ENCODE measurements at regions not wholly inside any gene's neighbourhood (a gene's known extent, or its start where the extent isn't known, plus 50 kb on each side); places are given as distances from the start of the nearest gene placed in this dataset.
"Not testable (repeated sequence)": the region's sequence is repeated elsewhere in the genome, so short reads cannot be mapped to it uniquely, and the experiment has no call there.

DNA sequence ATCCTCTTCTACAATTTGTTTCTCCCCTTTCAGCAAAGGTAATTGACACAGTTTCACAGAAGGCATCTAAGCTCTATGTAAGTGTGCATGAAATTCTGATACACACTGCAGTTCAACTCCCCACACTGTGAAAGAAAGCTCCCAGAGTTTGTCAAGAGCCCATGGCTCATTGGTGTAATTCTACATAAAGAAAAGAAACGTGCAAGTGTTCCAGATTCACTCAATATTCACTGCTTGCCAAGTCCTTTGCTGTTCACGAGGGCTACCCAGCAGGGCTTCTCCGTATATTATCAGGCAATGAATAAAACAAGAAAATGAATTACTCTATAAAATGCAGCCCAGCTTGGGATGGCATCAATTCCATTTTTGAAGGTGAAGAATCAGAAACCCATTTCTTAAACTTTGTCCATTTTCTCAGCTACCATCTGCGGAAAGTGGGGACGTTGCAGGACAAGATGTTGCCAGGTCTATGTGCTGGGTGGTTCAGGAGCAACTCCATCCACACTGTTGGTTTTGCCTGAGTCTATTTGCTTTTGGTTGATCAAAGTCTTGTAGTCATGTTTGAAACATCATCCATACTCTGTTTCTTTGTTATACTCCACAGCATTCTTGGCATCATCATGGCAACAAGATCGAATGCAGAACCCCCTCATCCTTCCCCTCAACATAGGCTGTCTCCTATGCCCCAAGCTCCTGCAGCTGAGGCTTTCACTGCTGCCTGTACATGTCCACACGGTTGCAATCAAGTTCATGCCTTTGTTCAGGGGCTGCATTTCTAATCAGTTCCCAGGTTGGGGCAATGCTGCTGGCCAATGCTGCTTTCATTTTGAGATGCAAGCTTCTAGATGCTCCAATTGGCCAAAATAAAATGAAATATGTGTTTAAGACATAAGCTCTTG lies 301.8 kb downstream of the MED10 start:
- Histone ChIP-seq H3K27me3 (ENCODE audit: control insufficient read depth in 5 of 5, insufficient read depth in 4 of 5, low read length in 5 of 5) (peaks cover 0 to 3% (median 0%) of the 10 kb centered on the region in 5 donors), H3K36me3 (ENCODE audit: control insufficient read depth in 5 of 5, insufficient read depth in 5 of 5, low read length in 5 of 5) (no peaks in the 10 kb centered on the region), H3K4me1 (ENCODE audit: control insufficient read depth in 5 of 5, insufficient read depth in 5 of 5, low read length in 5 of 5) (no peaks in the 10 kb centered on the region), H3K27ac (ENCODE audit: low read depth, low read length) (no peak overlapping the region), H3K4me3 (ENCODE audit: low read depth in 1 of 5, low read length in 5 of 5) (no peak overlapping the region), H3K9me3 (ENCODE audit: control insufficient read depth in 5 of 5, low read length in 5 of 5) (peaks cover 0 to 5% (median 1%) of the 10 kb centered on the region in 5 donors), H3K9ac (ENCODE audit: low read length in 5 of 5) (no peak overlapping the region)

DNA sequence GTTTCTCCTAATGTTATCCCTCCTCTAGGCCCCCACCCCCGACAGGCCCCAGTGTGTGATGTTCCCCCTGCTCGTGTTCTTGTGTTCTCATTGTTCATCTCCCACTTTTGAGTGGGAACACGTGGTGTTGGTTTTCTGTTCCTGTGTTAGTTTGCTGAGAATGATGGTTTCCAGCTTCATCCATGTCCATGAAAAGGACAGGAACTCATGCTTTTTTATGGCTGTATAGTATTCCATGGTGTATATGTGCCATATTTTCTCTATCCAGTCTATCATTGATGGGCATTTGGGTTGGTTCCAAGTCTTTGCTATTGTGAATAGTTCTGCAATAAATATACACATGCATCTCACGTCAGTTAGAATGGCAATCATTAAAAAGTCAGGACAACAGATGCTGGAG lies 305.9 kb downstream of the MED10 start:
- H3K9me3 ChIP-seq (ENCODE audit: control insufficient read depth in 5 of 5, low read length in 5 of 5); H3K4me3 ChIP-seq (ENCODE audit: low read depth in 1 of 5, low read length in 5 of 5); H3K4me1 ChIP-seq (ENCODE audit: control insufficient read depth in 5 of 5, insufficient read depth in 5 of 5, low read length in 5 of 5); H3K36me3 ChIP-seq (ENCODE audit: control insufficient read depth in 5 of 5, insufficient read depth in 5 of 5, low read length in 5 of 5); H3K27me3 ChIP-seq (ENCODE audit: control insufficient read depth in 5 of 5, insufficient read depth in 4 of 5, low read length in 5 of 5); H3K9ac ChIP-seq (ENCODE audit: low read length in 5 of 5); H3K27ac ChIP-seq (ENCODE audit: low read depth, low read length): not testable (repeated sequence)

DNA sequence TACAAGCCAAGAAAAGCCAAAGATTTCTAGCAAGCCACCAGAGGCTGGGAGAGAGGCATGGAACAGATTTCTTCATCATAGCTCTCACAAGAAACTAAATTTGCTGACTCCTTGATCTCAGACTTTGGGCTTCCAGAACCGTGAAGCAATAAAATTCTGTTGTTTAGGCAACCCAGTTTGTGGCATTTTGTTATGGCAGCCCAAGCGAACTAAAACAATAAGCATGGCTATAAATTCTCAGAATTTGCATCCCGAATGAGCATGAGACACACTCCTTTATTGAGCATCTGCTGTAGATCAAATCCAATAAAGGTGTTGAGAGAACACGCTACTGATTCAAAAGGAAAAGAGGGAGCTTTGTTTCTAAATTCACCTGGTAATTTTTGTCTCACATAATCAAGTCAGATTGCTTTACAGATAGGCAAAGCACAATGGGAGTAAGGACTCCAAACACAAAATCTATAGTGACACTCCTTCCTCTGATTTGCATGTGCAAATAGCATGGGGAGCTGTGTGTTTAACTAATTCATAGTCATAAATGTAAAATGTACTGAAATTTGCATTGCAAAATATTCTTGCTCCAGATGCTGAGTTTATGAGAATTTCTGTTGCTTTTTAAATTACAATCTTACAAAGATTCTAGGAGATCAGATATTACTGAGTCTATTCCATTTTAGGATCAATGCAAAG lies 308.7 kb downstream of the MED10 start:
- Histone ChIP-seq H3K4me1 (ENCODE audit: control insufficient read depth in 5 of 5, insufficient read depth in 5 of 5, low read length in 5 of 5) (no peaks in the 10 kb centered on the region), H3K27ac (ENCODE audit: low read depth, low read length) (no peak overlapping the region), H3K4me3 (ENCODE audit: low read depth in 1 of 5, low read length in 5 of 5) (no peak overlapping the region), H3K9me3 (ENCODE audit: control insufficient read depth in 5 of 5, low read length in 5 of 5) (peaks cover 0 to 2% (median 0%) of the 10 kb centered on the region in 5 donors), H3K36me3 (ENCODE audit: control insufficient read depth in 5 of 5, insufficient read depth in 5 of 5, low read length in 5 of 5) (no peaks in the 10 kb centered on the region), H3K27me3 (ENCODE audit: control insufficient read depth in 5 of 5, insufficient read depth in 4 of 5, low read length in 5 of 5) (no peaks in the 10 kb centered on the region), H3K9ac (ENCODE audit: low read length in 5 of 5) (no peak overlapping the region)

DNA sequence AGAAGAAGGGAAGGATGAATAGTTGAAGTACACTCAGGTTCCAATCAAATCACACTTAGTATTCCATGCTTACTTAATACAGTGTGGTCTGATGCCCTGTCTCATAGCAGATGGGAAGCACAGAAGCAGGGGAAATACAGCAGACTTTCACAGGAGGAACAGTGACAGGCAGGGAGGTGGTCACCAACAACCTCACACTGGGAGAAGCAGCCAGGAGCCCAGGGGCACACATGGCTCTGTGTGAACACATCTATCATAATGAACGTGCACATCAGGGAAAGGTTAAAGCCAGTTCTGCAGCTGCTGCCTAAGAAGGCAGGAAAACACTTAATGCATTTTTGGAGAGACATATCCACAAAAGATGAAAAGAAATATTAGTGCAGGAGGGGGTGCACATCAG lies 312.3 kb downstream of the MED10 start:
- Histone ChIP-seq H3K4me1 (ENCODE audit: control insufficient read depth in 5 of 5, insufficient read depth in 5 of 5, low read length in 5 of 5) (no peaks in the 10 kb centered on the region), H3K36me3 (ENCODE audit: control insufficient read depth in 5 of 5, insufficient read depth in 5 of 5, low read length in 5 of 5) (no peaks in the 10 kb centered on the region), H3K4me3 (ENCODE audit: low read depth in 1 of 5, low read length in 5 of 5) (no peak overlapping the region), H3K9ac (ENCODE audit: low read length in 5 of 5) (no peak overlapping the region), H3K9me3 (ENCODE audit: control insufficient read depth in 5 of 5, low read length in 5 of 5) (no peaks in the 10 kb centered on the region), H3K27me3 (ENCODE audit: control insufficient read depth in 5 of 5, insufficient read depth in 4 of 5, low read length in 5 of 5) (no peaks in the 10 kb centered on the region), H3K27ac (ENCODE audit: low read depth, low read length) (no peak overlapping the region)

DNA sequence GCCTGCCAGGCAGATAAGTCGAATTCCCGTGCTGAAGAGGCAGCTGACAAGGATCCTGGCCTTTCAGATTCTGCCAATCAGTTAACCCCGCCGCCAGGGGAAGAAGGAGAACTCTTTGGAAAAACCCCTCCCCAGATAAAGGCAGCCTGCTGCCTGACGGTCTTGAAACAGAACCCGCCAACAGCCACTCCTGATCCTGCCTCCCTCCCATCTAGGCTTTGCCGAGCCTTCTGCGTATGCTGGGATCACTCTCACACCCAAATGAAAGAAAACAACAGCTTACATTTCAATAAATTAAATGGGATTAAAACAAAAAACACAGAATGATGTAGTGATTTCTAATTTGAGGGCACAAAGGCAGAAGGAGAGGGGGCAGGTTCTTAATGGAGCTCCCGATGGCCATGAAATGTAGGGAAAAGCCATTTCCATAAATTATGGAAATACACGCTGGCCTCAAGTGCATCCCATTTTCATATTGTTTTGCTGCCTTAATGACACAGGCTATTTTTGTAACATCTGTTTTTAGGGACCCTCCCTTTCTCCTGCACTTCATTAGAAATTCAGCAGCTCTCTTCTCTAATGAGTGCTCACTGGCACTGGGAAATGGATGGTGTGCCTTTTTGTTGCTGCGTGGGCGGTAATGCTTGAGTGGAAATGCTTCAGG lies 319.1 kb downstream of the MED10 start:
- Histone ChIP-seq H3K4me1 (ENCODE audit: control insufficient read depth in 5 of 5, insufficient read depth in 5 of 5, low read length in 5 of 5) (no peaks in the 10 kb centered on the region), H3K36me3 (ENCODE audit: control insufficient read depth in 5 of 5, insufficient read depth in 5 of 5, low read length in 5 of 5) (no peaks in the 10 kb centered on the region), H3K9me3 (ENCODE audit: control insufficient read depth in 5 of 5, low read length in 5 of 5) (no peaks in the 10 kb centered on the region), H3K27ac (ENCODE audit: low read depth, low read length) (no peak overlapping the region), H3K27me3 (ENCODE audit: control insufficient read depth in 5 of 5, insufficient read depth in 4 of 5, low read length in 5 of 5) (peaks cover 0 to 7% (median 0%) of the 10 kb centered on the region in 5 donors), H3K4me3 (ENCODE audit: low read depth in 1 of 5, low read length in 5 of 5) (no peak overlapping the region), H3K9ac (ENCODE audit: low read length in 5 of 5) (no peak overlapping the region)

DNA sequence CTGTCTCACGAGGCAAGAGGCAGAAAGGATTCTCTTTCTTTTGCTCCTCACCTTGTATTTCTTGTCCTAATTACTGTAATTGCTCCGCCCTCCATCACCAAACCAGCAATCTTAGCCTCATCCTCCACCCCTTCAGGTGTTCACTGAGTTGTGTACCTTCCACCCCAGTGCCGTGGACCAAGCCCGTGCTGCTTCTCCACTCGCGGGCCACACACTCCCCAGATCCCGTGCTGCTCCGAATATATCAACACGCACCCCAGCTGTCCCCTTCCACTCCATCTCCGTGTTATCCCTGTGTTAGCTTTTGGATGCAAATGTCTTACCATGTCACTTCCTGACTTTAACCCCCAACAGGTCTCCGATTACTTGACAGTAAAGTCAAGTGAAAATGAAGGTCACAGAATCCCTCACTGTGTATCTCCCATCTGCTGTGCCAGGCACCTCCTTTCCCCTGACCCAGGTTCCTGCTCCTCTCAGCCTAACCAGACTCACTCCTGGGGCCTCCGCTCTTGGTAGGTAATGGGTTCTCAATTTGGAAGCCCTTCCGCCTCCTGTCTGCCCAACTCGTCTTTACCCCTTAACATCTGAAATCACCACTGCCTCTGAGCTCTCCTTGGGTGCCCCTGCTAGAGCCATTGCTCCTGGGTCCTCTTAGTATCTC lies 320.2 kb downstream of the MED10 start:
- Histone ChIP-seq H3K9me3 (ENCODE audit: control insufficient read depth in 5 of 5, low read length in 5 of 5) (no peaks in the 10 kb centered on the region), H3K27me3 (ENCODE audit: control insufficient read depth in 5 of 5, insufficient read depth in 4 of 5, low read length in 5 of 5) (peaks cover 0 to 7% (median 0%) of the 10 kb centered on the region in 5 donors), H3K27ac (ENCODE audit: low read depth, low read length) (no peak overlapping the region), H3K36me3 (ENCODE audit: control insufficient read depth in 5 of 5, insufficient read depth in 5 of 5, low read length in 5 of 5) (no peaks in the 10 kb centered on the region), H3K4me1 (ENCODE audit: control insufficient read depth in 5 of 5, insufficient read depth in 5 of 5, low read length in 5 of 5) (no peaks in the 10 kb centered on the region), H3K9ac (ENCODE audit: low read length in 5 of 5) (no peak overlapping the region), H3K4me3 (ENCODE audit: low read depth in 1 of 5, low read length in 5 of 5) (no peak overlapping the region)

DNA sequence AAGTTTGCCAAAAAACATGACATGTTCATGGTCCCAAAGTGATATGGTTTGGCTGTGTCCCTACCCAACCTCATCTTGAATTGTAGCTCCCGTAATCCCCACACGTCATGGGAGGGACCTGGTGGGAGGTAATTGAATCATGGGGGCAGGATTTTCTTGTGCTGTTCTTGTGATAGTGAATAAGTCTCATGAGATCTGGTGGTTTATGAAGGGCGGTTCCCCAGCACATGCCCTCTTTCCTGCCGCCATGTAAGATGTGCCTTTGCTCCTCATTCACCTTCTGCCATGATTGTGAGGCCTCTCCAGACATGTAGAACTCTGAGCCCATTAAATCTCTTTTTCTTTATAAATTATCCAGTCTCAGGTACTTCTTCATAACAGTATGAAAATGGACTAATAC lies 322.1 kb downstream of the MED10 start:
- no peaks in the 10 kb centered on the region for H3K36me3 ChIP-seq (ENCODE audit: control insufficient read depth in 5 of 5, insufficient read depth in 5 of 5, low read length in 5 of 5)
- H3K9ac ChIP-seq (ENCODE audit: low read length in 5 of 5) = no peak overlapping the region
- H3K27me3 ChIP-seq (ENCODE audit: control insufficient read depth in 5 of 5, insufficient read depth in 4 of 5, low read length in 5 of 5) = peaks cover 0 to 7% (median 0%) of the 10 kb centered on the region in 5 donors
- no peak overlapping the region for H3K4me3 ChIP-seq (ENCODE audit: low read depth in 1 of 5, low read length in 5 of 5)
- no peaks in the 10 kb centered on the region for H3K9me3 ChIP-seq (ENCODE audit: control insufficient read depth in 5 of 5, low read length in 5 of 5)
- H3K4me1 ChIP-seq (ENCODE audit: control insufficient read depth in 5 of 5, insufficient read depth in 5 of 5, low read length in 5 of 5) = no peaks in the 10 kb centered on the region
- H3K27ac ChIP-seq (ENCODE audit: low read depth, low read length) = no peak overlapping the region

DNA sequence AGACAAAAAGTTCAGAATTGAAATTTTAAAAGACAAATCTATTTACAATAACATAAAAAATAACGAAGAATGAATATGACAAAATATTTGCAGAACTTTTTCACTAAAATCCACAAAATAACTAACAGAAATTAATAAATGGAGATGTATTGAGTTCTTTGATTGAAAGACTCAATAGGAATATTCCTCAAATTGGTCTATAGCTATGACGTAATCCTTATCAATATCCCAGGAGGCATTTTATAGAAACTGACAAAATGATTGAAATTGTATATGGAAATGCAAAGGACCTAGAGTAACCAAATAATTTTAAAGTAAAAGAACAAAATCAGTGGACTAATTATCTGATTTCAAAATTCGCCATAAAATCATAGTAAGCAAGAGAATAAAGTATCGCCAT lies 328.7 kb downstream of the MED10 start:
- Histone ChIP-seq H3K27ac (ENCODE audit: low read depth, low read length) (no peak overlapping the region), H3K4me1 (ENCODE audit: control insufficient read depth in 5 of 5, insufficient read depth in 5 of 5, low read length in 5 of 5) (no peaks in the 10 kb centered on the region), H3K9ac (ENCODE audit: low read length in 5 of 5) (no peak overlapping the region), H3K4me3 (ENCODE audit: low read depth in 1 of 5, low read length in 5 of 5) (no peak overlapping the region), H3K27me3 (ENCODE audit: control insufficient read depth in 5 of 5, insufficient read depth in 4 of 5, low read length in 5 of 5) (peaks cover 0 to 3% (median 0%) of the 10 kb centered on the region in 5 donors), H3K9me3 (ENCODE audit: control insufficient read depth in 5 of 5, low read length in 5 of 5) (no peaks in the 10 kb centered on the region), H3K36me3 (ENCODE audit: control insufficient read depth in 5 of 5, insufficient read depth in 5 of 5, low read length in 5 of 5) (no peaks in the 10 kb centered on the region)

DNA sequence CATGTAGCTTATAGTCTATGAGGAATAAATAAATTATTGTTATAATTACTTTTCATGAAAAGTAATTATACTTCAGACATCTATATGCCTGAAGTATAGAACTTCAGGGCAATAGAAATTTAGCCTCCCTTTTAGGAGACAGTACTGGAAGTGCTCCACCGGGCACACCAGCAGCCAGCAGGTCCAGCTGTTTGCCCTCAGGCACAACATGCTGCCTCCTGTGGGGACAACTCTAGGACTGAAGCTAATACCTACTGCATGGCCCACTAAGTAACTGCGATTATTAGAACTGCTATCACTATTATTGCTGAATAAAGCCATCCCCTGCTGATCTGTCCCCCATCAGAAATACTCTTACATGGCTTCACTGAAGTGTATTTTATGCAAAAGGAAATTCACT lies 329.6 kb downstream of the MED10 start:
- Histone ChIP-seq H3K9me3 (ENCODE audit: control insufficient read depth in 5 of 5, low read length in 5 of 5) (no peaks in the 10 kb centered on the region), H3K36me3 (ENCODE audit: control insufficient read depth in 5 of 5, insufficient read depth in 5 of 5, low read length in 5 of 5) (no peaks in the 10 kb centered on the region), H3K27ac (ENCODE audit: low read depth, low read length) (no peak overlapping the region), H3K27me3 (ENCODE audit: control insufficient read depth in 5 of 5, insufficient read depth in 4 of 5, low read length in 5 of 5) (peaks cover 0 to 4% (median 0%) of the 10 kb centered on the region in 5 donors), H3K9ac (ENCODE audit: low read length in 5 of 5) (no peak overlapping the region), H3K4me1 (ENCODE audit: control insufficient read depth in 5 of 5, insufficient read depth in 5 of 5, low read length in 5 of 5) (no peaks in the 10 kb centered on the region), H3K4me3 (ENCODE audit: low read depth in 1 of 5, low read length in 5 of 5) (no peak overlapping the region)

Measured in subcutaneous abdominal adipose tissue (tissue), 5 donors.